GM12878 (cell line): ENCODE measurements at regions not wholly inside any gene's neighbourhood (a gene's known extent, or its start where the extent isn't known, plus 50 kb on each side); places are given as distances from the start of the nearest gene placed in this dataset.

Source experiments
- ATAC-seq: fragments of 200-7000 bp; cut with Tn5 transposase; 3 replicates; pipeline ENCODE4 v1.9.1; 2020; ENCODE audit warnings: mild to moderate bottlenecking, moderate library complexity
- BruUV-seq: library from RNA; stranded (reverse); fragments of 400-500 nt; replicated peaks from 2 replicates; lab custom pipeline; 2021; lab: Mats Ljungman, UMichigan
- CTCF ChIA-PET: fragments of 300-600 bp; sonication (Branson Sonifier 250); formaldehyde crosslinking; extraction: SDS; loops from one replicate; lab custom pipeline; 2021; ENCODE audit warnings: inconsistent platforms; lab: Yijun Ruan, JAX
- POLR2A ChIA-PET: fragments of 350-600 bp; formaldehyde crosslinking; extraction: SDS; loops from one replicate; lab custom pipeline; 2021; ENCODE audit warnings: inconsistent platforms; lab: Charles Lee
- RAD21 ChIA-PET: fragments of 300-600 bp; sonication (Branson Sonifier 250); formaldehyde crosslinking; loops from one replicate; lab custom pipeline; 2023; ENCODE audit warnings: antibody characterized with exemption; ENCODE audit not compliant: unreplicated experiment; lab: Charles Lee
- SMC1A ChIA-PET: fragments of 300-600 bp; sonication (Branson Sonifier 250); formaldehyde crosslinking; loops from one replicate; lab custom pipeline; 2023; ENCODE audit not compliant: unreplicated experiment, uncharacterized antibody; lab: Charles Lee
- DNase-seq: peaks from one replicate; pipeline ENCODE4 v3.0.0-alpha.2; 2011; ENCODE audit warnings: low read depth, low spot score
- FAIRE-seq: peaks from 3 replicates; lab custom pipeline; 2011; peaks lifted over from hg19 to GRCh38; lab: Jason Lieb, UNC
- H2AFZ ChIP-seq: 2 replicates; pipeline ENCODE4 v1.6.0; 2011; ENCODE audit warnings: low read depth, low read length, control low read depth; ENCODE audit not compliant: control insufficient read depth
- H3K27ac ChIP-seq: 2 replicates; pipeline ENCODE4 v1.5.1; 2011; ENCODE audit warnings: control low read depth; ENCODE audit not compliant: control insufficient read depth, insufficient read depth
- H3K27me3 ChIP-seq, 2 experiments: replicated peaks in 1 of 2; 2 replicates each; pipeline versions ENCODE4 v1.6.0 to v1.6.1; 2011; ENCODE audit warnings: low read length in 1 of 2; ENCODE audit not compliant: control insufficient read depth in 2 of 2, insufficient read depth in 2 of 2
- H3K36me3 ChIP-seq, 2 experiments: 2 replicates each; pipeline ENCODE4 v1.5.1; 2011; ENCODE audit warnings: low read length in 1 of 2; ENCODE audit not compliant: control insufficient read depth in 2 of 2, insufficient read depth in 2 of 2
- H3K4me1 ChIP-seq: 2 replicates; pipeline ENCODE4 v1.6.1; 2011; ENCODE audit warnings: mild to moderate bottlenecking, low read length, moderate library complexity, mixed read lengths; ENCODE audit not compliant: control insufficient read depth, insufficient read depth
- H3K4me2 ChIP-seq: 2 replicates; pipeline ENCODE4 v1.6.0; 2011; ENCODE audit warnings: control low read depth; ENCODE audit not compliant: control insufficient read depth, insufficient read depth
- H3K4me3 ChIP-seq: fragments of 200-600 bp; sonication (generic); 2 replicates; pipeline ENCODE4 v1.5.1; 2016
- H3K79me2 ChIP-seq: 2 replicates; pipeline ENCODE4 v1.6.0; 2011; ENCODE audit warnings: low read length; ENCODE audit not compliant: control insufficient read depth, insufficient read depth
- H3K9ac ChIP-seq: 2 replicates; pipeline ENCODE4 v1.8.0; 2011; ENCODE audit warnings: low read length, control low read depth, mixed read lengths; ENCODE audit not compliant: control insufficient read depth, insufficient read depth
- H3K9me3 ChIP-seq: replicated peaks from 3 replicates; pipeline ENCODE4 v1.5.1; 2011; ENCODE audit warnings: mild to moderate bottlenecking, low read length; ENCODE audit not compliant: control insufficient read depth, insufficient read depth
- H4K20me1 ChIP-seq: 2 replicates; pipeline ENCODE4 v1.6.0; 2011; ENCODE audit not compliant: control insufficient read depth, insufficient read depth
- ASH2L ChIP-seq: fragments of 300-600, 200-600 bp; sonication (generic); IDR thresholded peaks from 2 replicates; pipeline ENCODE4 v1.6.1; 2017; ENCODE audit warnings: low read depth, mild to moderate bottlenecking, borderline replicate concordance
- BMI1 ChIP-seq: fragments of 450-650 bp; IDR thresholded peaks from 2 replicates; pipeline ENCODE4 v1.6.1; 2016; ENCODE audit warnings: mild to moderate bottlenecking, moderate library complexity, borderline replicate concordance
- CBX5 ChIP-seq: sonication (generic); IDR thresholded peaks from 2 replicates; pipeline ENCODE4 v1.6.1; 2016; ENCODE audit warnings: low read depth, moderate library complexity, mild to moderate bottlenecking, inconsistent platforms
- IKZF1 ChIP-seq: fragments of 450-650 bp; conservative IDR thresholded peaks from 2 replicates; pipeline ENCODE4 v1.6.1; 2017; ENCODE audit warnings: antibody characterized with exemption, mild to moderate bottlenecking
- MYC ChIP-seq: IDR thresholded peaks from 2 replicates; pipeline ENCODE4 v1.6.1; 2011; ENCODE audit warnings: mild to moderate bottlenecking, low read length, moderate library complexity, inconsistent platforms; ENCODE audit not compliant: insufficient read depth, insufficient replicate concordance, insufficient read length, severe bottlenecking
- NFXL1 ChIP-seq: fragments of 450-650 bp; IDR thresholded peaks from 2 replicates; pipeline ENCODE4 v1.6.1; 2017; ENCODE audit warnings: antibody characterized with exemption, mild to moderate bottlenecking, borderline replicate concordance
- PML ChIP-seq: IDR thresholded peaks from 2 replicates; pipeline ENCODE4 v1.6.1; 2012; ENCODE audit warnings: low read length, inconsistent platforms
- RCOR1 ChIP-seq: conservative IDR thresholded peaks from 2 replicates; pipeline ENCODE4 v1.6.1; 2012; ENCODE audit warnings: low read depth, low read length, improper control_type of control experiment
- SIN3A ChIP-seq: IDR thresholded peaks from 2 replicates; pipeline ENCODE4 v1.6.1; 2012; ENCODE audit warnings: low read depth, low read length, improper control_type of control experiment
- YBX1 ChIP-seq: fragments of 450-650 bp; IDR thresholded peaks from 2 replicates; pipeline ENCODE4 v1.6.1; 2016; ENCODE audit warnings: antibody characterized with exemption
- YY1 ChIP-seq: IDR thresholded peaks from 2 replicates; pipeline ENCODE4 v1.6.1; 2011; ENCODE audit warnings: low read depth, mild to moderate bottlenecking, low read length
- WGBS: methylation state at CpG from one replicate; pipeline ENCODE4 v1.1.6; 2016; ENCODE audit warnings: low lambda C conversion rate; ENCODE audit not compliant: insufficient replicate concordance, insufficient coverage; ENCODE audit errors: missing lambda C conversion rate; 5-methylcytosine and 5-hydroxymethylcytosine counted together
- in situ Hi-C: fragments of 300-500 bp; cut with MboI; formaldehyde crosslinking; loops from 9 replicates; pipeline ENCODE4 v1.14.3; 2018; ENCODE audit warnings: mixed read lengths
- intact Hi-C: fragments of 100-400 bp; cut with micrococcal nuclease; formaldehyde crosslinking; loops from one replicate; pipeline ENCODE4 v1.14.2; 2022; ENCODE audit not compliant: unreplicated experiment
- TF ChIP-seq, protein P1 (sequence below): IDR thresholded peaks from 2 replicates; pipeline ENCODE4 v1.6.1; 2011; ENCODE audit warnings: borderline replicate concordance, low read depth, mild to moderate bottlenecking, moderate library complexity, mixed read lengths, low read length; ENCODE audit not compliant: insufficient read depth; ENCODE audit errors: extremely low read length
- TF ChIP-seq, protein P2 (sequence below): IDR thresholded peaks from 2 replicates; pipeline ENCODE4 v1.6.1; 2012; ENCODE audit warnings: low read depth, low read length, improper control_type of control experiment
- TF ChIP-seq, protein P3 (sequence below): fragments of 450-650 bp; IDR thresholded peaks from 2 replicates; pipeline ENCODE4 v1.6.1; 2017; ENCODE audit warnings: mild to moderate bottlenecking
- TF ChIP-seq, protein P4 (sequence below): fragments of 450-650 bp; IDR thresholded peaks from 2 replicates; pipeline ENCODE4 v1.6.1; 2017; ENCODE audit warnings: low read depth, mild to moderate bottlenecking, moderate library complexity

DNA sequence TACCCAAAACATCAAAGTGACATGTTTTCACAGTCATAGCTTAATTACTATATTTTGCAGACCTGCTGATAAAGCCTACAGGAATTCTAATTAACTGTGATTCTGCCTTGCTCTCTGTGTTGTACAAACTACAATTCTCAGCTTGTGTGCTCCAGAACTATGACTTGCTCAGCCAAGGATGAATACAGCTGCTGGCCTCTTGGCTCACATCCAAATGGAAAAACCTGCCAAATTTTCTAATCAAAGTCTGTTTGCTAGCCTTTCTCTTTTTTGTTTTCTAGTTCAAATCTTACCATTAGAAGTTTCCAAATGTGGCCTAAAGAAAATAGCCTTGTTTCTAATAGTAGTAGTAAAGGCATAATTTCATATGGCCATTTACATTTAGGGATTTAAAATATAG, 1176.8 kb downstream of the FAM133A start:
- Histone ChIP-seq H3K4me2 (no peak overlapping the region), H3K9me3 (no peaks in the 10 kb centered on the region), H2AFZ (no peak overlapping the region), H3K27ac (no peak overlapping the region), H3K9ac (no peak overlapping the region), H3K4me1 (no peaks in the 10 kb centered on the region), H3K79me2 (no peaks in the 10 kb centered on the region), H4K20me1 (no peaks in the 10 kb centered on the region), H3K36me3 (no peaks in the 10 kb centered on the region), H3K27me3 (no peaks in the 10 kb centered on the region), H3K4me3 (no peak overlapping the region)
- ATAC-seq: no peak
- RAD21 ChIA-PET: no interaction called here
- intact Hi-C loops: no loop called here
- no peak for FAIRE-seq
- CTCF ChIA-PET: interaction anchor here (0.8 kb wide), 1 partner anchor 13 kb away, joined by 3 read pairs; no protein-coding TSS in a partner anchor
- no peak for DNase-seq
- SMC1A ChIA-PET: interaction anchor here (0.6 kb wide), 1 partner anchor 15 kb away, joined by 3 read pairs; no protein-coding TSS in a partner anchor
- in situ Hi-C loops: no loop called here
- BruUV-seq: no TSS peak
- TF ChIP-seq BMI1: no peak
- TF ChIP-seq YBX1: no peak
- no peak for TF ChIP-seq NFXL1
- TF ChIP-seq YY1: no peak
- TF ChIP-seq MYC: no peak
- TF ChIP-seq, protein P1, sequence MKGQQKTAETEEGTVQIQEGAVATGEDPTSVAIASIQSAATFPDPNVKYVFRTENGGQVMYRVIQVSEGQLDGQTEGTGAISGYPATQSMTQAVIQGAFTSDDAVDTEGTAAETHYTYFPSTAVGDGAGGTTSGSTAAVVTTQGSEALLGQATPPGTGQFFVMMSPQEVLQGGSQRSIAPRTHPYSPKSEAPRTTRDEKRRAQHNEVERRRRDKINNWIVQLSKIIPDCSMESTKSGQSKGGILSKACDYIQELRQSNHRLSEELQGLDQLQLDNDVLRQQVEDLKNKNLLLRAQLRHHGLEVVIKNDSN: no peak
- POLR2A ChIA-PET: no interaction called here

DNA sequence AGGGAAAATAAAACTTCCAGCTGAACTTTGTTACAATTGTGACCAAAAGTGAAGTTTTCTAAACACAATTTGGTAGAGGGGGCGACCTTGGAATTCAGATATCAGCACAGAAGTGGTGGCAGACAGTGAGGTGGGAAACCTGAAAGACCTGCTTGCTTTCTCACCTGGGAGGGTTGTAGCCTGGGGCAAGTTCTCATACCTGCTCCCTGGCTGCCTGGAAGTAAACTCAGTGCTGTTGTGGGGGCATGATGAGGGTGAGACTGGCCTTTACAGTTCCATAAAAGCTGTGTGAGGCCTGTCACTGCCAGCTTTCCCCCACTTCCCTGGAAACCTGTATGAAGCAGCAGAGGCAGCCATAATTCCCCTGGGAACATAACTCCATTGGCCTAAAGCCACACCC, 1180.2 kb downstream of the FAM133A start:
- ChIA-PET RAD21 (no interaction called here), SMC1A (no interaction called here), POLR2A (no interaction called here), CTCF (no interaction called here)
- Histone ChIP-seq H2AFZ (no peak overlapping the region), H3K27ac (no peak overlapping the region), H3K4me2 (no peak overlapping the region), H4K20me1 (no peaks in the 10 kb centered on the region), H3K4me1 (no peaks in the 10 kb centered on the region), H3K9ac (no peak overlapping the region), H3K4me3 (no peak overlapping the region), H3K27me3 (no peaks in the 10 kb centered on the region), H3K36me3 (no peaks in the 10 kb centered on the region), H3K79me2 (no peaks in the 10 kb centered on the region), H3K9me3 (no peaks in the 10 kb centered on the region)
- in situ Hi-C loops: no loop called here
- no peak for FAIRE-seq
- 0% methylated on average over 1 of the region's 1 CpG for WGBS
- ATAC-seq: no peak
- intact Hi-C loops: no loop called here
- BruUV-seq: no TSS peak
- no peak for DNase-seq
- no peak for TF ChIP-seq RCOR1
- no peak for TF ChIP-seq PML
- TF ChIP-seq SIN3A: no peak
- TF ChIP-seq, protein P2, sequence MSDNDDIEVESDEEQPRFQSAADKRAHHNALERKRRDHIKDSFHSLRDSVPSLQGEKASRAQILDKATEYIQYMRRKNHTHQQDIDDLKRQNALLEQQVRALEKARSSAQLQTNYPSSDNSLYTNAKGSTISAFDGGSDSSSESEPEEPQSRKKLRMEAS: no peak
- no peak for TF ChIP-seq ASH2L
- TF ChIP-seq, protein P3, sequence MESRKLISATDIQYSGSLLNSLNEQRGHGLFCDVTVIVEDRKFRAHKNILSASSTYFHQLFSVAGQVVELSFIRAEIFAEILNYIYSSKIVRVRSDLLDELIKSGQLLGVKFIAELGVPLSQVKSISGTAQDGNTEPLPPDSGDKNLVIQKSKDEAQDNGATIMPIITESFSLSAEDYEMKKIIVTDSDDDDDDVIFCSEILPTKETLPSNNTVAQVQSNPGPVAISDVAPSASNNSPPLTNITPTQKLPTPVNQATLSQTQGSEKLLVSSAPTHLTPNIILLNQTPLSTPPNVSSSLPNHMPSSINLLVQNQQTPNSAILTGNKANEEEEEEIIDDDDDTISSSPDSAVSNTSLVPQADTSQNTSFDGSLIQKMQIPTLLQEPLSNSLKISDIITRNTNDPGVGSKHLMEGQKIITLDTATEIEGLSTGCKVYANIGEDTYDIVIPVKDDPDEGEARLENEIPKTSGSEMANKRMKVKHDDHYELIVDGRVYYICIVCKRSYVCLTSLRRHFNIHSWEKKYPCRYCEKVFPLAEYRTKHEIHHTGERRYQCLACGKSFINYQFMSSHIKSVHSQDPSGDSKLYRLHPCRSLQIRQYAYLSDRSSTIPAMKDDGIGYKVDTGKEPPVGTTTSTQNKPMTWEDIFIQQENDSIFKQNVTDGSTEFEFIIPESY: no peak
- TF ChIP-seq CBX5: no peak
- TF ChIP-seq, protein P4, sequence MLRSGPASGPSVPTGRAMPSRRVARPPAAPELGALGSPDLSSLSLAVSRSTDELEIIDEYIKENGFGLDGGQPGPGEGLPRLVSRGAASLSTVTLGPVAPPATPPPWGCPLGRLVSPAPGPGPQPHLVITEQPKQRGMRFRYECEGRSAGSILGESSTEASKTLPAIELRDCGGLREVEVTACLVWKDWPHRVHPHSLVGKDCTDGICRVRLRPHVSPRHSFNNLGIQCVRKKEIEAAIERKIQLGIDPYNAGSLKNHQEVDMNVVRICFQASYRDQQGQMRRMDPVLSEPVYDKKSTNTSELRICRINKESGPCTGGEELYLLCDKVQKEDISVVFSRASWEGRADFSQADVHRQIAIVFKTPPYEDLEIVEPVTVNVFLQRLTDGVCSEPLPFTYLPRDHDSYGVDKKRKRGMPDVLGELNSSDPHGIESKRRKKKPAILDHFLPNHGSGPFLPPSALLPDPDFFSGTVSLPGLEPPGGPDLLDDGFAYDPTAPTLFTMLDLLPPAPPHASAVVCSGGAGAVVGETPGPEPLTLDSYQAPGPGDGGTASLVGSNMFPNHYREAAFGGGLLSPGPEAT: no peak
- no peak for TF ChIP-seq IKZF1
